ENCODE measurements at regions not wholly inside any gene's neighbourhood (a gene's known extent, or its start where the extent isn't known, plus 50 kb on each side); places are given as distances from the start of the nearest gene placed in this dataset.

- no peak for DNase-seq (ENCODE audit: low read depth)
- TF ChIP-seq CTCF (conservative IDR thresholded peaks at IDR 0.05; ENCODE audit: low read depth, low read length) = no peak
- H3K4me3 ChIP-seq (ENCODE audit: low read depth, low read length) = no peak overlapping the region
Measured at GRCh38 chr3:35336601-35337000, 302.7 kb upstream of the ARPP21 start.

GRCh38 chr3:35338186-35338585 lies 301.1 kb upstream of the ARPP21 start:
- no peak for DNase-seq (ENCODE audit: low read depth)
- no peak for TF ChIP-seq CTCF (conservative IDR thresholded peaks at IDR 0.05; ENCODE audit: low read depth, low read length)
- no peak overlapping the region for H3K4me3 ChIP-seq (ENCODE audit: low read depth, low read length)

GRCh38 chr3:35380196-35380595 lies 259.1 kb upstream of the ARPP21 start:
- H3K4me3 ChIP-seq (ENCODE audit: low read depth, low read length) = no peak overlapping the region
- DNase-seq (ENCODE audit: low read depth) = no peak
- no peak for TF ChIP-seq CTCF (conservative IDR thresholded peaks at IDR 0.05; ENCODE audit: low read depth, low read length)

GRCh38 chr3:35383216-35383615 lies 256.1 kb upstream of the ARPP21 start:
- no peak for DNase-seq (ENCODE audit: low read depth)

GRCh38 chr3:35383719-35384555 lies 255.4 kb upstream of the ARPP21 start:
- TF ChIP-seq CTCF (conservative IDR thresholded peaks at IDR 0.05; ENCODE audit: low read depth, low read length) = no peak
- DNase-seq (ENCODE audit: low read depth) = peak; percentile 70
- H3K4me3 ChIP-seq (ENCODE audit: low read depth, low read length) = no peak overlapping the region

More at GRCh38 chr3:35383216-35383615, 256.1 kb upstream of the ARPP21 start:
- no peak for TF ChIP-seq CTCF (conservative IDR thresholded peaks at IDR 0.05; ENCODE audit: low read depth, low read length)
- H3K4me3 ChIP-seq (ENCODE audit: low read depth, low read length) = no peak overlapping the region

- no peak for DNase-seq (ENCODE audit: low read depth)
- H3K4me3 ChIP-seq (ENCODE audit: low read depth, low read length) = no peak overlapping the region
- no peak for TF ChIP-seq CTCF (conservative IDR thresholded peaks at IDR 0.05; ENCODE audit: low read depth, low read length)
Measured at GRCh38 chr3:35385271-35385670, 254.1 kb upstream of the ARPP21 start.

GRCh38 chr3:35389907-35390306 lies 249.4 kb upstream of the ARPP21 start:
- no peak for DNase-seq (ENCODE audit: low read depth)
- H3K4me3 ChIP-seq (ENCODE audit: low read depth, low read length) = no peak overlapping the region
- no peak for TF ChIP-seq CTCF (conservative IDR thresholded peaks at IDR 0.05; ENCODE audit: low read depth, low read length)
